GM18873 (cell line): ENCODE measurements at regions not wholly inside any gene's neighbourhood (a gene's known extent, or its start where the extent isn't known, plus 50 kb on each side); places are given as distances from the start of the nearest gene placed in this dataset.
"Not testable (repeated sequence)": the region's sequence is repeated elsewhere in the genome, so short reads cannot be mapped to it uniquely, and the experiment has no call there.

Experiments used
- ATAC-seq: cut with Tn5 transposase; IDR thresholded peaks from one replicate; pipeline ENCODE4 v1.9.1; 2021; ENCODE audit warnings: mild to moderate bottlenecking, moderate library complexity, moderate number of reproducible peaks; ENCODE audit not compliant: unreplicated experiment, low FRiP score

DNA sequence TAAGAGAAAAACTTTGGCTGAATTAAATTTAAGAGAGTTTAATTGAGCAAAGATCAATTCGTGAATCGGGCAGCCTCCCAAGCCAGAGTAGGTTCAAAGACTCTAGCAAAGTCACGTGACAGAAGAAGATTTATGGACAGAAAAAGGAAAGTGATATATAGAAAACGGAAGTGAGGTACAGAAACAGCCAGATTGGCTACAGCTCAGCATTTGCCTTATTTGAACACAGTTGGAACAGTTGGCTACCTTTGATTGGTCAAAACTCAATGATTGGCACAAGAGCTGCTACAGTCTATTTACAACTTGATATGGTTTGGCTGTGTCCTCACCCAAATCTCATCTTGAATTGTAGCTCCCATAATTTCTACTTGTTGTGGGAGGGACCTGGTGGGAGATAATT, 102.6 kb downstream of the PLG start:
- no peak for ATAC-seq

DNA sequence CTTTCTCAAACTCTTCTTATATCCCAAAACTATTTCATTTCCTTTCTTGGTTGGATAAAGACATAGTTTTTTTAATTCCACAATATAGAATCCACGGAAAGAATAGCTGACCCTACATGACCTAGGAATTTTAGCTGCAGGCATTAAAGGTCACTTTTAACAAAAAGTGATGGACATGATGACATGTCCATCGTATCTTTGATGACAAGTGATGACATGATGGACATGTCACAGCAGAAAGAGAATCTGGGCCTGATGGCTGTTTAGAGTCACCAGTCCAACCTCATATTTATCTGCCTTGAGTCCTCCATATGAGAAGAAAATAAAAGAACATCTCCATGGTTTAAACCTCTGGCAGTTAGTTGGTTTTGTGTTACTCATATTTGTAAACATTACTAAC, 106.2 kb downstream of the PLG start:
- no peak for ATAC-seq

DNA sequence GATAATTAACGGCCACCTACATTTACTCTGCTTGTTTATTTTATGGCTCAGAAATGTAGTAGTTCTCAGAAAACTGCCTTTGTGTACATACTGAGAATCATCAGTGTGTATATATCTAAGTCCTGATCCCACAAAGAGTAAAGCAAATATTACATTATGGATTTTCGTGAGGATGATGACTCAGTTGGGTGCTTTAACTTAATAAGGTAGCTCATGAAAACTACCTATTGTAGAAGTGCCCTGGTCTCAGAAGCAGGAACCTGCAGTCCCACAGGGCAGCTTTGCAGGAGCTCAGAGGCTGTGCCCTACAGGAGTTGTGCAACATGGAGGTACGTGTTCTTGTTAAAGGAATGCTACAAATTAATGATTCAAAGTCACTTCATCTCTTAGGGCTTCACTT, 108.2 kb downstream of the PLG start:
- ATAC-seq = no peak

DNA sequence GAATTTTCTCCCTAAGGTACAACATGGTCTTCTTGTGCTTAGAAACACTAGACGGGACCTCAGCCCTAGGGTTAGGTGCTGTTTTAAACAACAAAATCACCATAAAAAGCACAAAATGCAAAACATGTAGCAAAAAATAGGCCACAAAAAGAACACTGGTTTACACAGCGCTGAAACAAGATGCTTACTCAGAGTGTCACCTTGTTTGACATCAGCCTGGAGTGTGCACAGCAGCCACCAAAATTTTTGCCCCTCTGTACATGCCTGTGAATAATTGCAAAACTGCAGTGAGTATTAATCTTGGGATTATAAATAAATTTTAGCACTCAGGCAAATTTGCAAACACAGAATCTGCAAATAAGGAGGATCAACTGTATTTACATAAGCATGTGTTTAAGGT, 110.1 kb downstream of the PLG start:
- no peak for ATAC-seq

DNA sequence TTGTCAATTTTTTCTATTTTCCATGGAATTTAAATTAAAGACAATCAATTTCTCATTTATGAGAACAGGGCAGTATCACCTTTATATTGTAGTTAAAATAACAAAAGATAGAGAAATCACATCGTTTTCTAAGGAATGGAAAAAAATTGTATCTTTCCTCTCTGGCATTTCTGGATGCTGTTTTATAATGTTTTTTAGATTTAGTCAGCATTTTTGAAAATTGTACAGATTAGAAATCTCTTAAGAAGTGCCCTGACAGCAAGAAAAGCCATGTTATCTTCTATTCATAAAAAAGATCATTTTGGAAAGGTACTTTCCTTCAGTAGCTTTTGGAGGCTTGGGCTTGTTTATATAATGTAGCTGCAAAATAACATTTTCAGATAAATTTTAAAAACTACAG, 116.9 kb downstream of the PLG start:
- no peak for ATAC-seq

DNA sequence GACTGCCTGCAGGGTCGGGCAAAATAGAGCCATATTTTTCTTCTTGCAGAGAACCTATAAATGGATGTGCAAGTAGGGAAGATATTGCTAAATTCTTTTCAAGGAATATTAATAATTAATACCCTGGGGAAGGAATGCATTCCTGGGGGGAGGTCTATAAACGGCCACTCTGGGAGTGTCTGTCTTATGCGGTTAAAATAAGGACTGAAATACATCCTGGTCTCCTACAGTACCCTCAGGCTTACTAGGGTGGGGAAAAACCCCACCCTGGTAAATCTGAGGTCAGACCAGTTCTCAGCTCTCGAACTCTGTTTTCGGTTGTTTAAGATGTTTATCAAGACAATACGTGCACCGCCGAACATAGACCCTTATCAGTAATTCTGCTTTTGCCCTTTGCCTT, 118.6 kb downstream of the PLG start:
- not testable (repeated sequence) for ATAC-seq

DNA sequence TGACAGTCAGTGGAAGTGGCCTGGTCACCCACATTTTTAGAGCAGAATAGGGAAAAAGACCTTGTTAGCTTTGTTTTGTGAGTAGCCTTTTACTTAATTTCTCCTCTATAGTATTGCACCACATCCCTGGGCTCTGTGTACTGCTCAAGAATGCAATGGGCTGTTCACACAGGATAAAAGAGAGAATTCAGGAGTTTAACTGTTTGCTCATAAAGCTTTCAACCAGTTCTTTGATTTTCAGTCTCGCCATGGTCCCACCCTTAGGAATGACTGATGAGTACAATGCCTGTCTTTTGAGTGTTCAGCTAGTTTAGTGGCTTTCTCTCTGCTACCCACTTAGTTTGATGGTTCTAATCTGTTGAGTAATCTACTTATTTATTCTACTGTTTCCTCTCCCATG, 129.7 kb downstream of the PLG start:
- ATAC-seq = no peak

DNA sequence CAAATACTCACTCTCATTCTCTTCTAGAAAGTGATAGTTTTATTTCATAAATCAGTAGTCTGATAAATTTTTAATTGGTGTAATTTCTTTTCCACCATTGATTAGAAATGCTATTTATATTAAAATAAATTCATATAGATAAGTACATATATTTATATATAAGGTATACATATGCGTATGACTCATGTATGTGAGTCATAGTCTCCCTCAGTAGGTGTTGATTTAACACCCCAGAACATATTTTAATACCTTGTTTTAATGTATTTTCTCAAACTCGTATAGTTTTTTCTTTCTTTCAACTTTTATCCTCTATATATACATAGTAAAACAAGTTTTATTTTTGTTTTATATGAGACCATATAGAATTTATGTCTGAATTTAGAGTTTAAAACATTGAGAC, 130.4 kb downstream of the PLG start:
- ATAC-seq = no peak

DNA sequence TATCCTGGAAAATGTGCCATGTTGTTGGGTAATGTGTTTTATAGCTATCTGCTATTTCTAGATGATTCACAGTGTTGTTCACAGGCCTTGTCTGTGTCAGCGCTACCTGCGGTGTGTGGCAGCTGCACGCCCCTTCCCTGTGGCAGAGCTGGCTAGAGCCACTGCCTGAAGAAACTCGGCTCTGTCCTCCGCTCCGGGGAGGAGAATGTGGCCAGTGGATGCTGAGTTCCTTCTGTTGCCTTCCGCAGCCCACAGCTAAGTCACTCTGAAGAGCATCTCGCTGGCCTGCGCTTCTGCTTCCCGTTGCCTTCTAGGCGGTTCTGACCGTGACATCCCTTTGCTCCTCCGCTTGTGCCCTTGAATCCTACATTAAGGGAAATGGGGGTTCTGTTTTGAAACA, 135.1 kb downstream of the PLG start:
- ATAC-seq = no peak

DNA sequence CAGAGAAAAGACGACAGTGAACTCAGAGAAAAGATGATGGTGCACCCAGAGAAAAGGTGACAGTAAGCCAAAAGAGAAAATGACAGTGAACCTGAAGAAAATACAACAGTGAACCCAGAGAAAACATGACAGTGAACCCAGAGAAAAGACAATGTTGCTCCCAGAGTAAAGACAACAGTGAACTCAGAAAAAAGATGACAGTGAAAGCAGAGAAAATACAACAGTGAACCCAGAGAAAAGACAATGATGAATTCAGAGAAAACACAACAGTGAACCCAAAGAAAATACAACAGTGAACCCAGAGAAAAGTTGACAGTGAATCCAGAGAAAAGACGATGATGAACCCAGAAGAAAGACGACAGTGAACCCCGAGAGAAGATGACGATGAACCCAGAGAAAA, 140.5 kb upstream of the MAP3K4 start:
- ATAC-seq = no peak

DNA sequence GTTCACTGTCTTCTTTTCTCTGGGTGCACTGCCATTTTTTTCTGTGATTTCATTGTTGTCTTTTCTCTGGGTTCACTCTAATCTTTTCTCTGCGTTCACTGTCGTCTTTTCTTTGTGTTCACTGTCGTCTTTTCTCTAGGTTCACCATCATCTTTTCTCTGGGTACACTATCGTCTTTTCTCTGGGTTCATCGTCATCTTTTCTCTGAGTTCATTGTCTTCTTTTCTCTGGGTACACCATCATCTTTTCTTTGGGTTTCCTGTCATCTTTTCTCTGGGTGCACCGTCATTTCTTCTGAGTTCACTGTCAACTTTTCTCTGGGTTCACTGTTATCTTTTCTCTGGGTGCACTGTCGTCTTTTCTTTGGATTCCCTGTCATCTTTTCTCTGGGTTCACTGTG, 137.6 kb upstream of the MAP3K4 start:
- no peak for ATAC-seq

DNA sequence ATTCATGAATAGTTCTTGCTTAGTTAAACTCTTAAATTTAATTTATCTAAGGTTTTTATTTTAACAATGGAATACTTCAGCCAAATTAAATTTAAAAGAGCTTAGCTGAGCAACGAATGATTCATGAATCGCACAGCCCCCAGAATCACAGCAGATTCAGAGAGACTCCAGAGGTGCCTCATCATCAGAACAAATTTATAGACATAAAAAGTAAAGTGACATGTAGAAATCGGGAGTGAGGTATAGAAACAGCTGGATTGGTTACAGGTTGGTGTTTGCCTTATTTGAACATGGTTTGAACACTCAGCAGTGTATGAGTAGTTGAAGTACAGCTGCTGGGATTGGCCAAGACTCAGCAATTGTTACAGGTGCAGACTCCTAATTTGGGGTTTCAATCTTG, 132.7 kb upstream of the MAP3K4 start:
- ATAC-seq = no peak

DNA sequence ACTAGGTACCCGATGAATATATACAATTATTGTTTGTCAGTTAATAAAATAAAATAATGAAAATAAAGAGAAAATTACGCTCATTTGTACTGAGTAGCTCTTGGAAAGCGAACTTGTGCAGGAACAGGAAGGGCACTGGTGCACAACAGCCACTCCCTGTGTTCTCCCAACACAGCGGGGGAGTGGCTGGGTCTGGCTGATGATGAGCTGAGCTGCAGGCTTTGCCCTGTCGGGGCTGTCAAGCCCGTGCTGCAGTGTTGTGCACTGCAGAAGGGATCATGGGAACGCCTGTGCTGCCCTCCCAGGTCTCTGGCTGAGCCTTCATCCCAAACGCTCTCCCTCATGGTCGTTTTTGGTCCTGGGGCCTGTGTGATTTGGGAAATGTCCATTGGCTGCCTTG, 131.7 kb upstream of the MAP3K4 start:
- no peak for ATAC-seq

DNA sequence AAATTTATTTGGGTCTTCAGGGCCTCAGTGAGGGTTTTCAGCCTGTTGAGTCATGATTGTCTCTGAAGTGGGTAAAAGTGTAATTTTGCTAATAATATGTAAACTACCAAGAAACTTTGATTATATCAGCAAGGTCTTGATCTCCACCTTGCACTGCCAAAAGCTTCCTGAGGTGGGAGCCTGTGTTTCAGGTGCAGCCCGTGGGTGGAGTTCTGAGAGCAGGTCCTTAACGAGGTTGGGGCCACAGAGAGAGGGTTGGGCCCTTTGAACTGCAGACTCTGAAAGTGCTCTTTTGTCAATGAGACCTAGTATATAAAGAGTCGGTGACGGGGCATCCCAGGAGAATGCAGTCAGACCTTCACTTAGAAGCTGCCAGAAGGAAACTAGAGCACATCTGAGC, 129.7 kb upstream of the MAP3K4 start:
- ATAC-seq = no peak

DNA sequence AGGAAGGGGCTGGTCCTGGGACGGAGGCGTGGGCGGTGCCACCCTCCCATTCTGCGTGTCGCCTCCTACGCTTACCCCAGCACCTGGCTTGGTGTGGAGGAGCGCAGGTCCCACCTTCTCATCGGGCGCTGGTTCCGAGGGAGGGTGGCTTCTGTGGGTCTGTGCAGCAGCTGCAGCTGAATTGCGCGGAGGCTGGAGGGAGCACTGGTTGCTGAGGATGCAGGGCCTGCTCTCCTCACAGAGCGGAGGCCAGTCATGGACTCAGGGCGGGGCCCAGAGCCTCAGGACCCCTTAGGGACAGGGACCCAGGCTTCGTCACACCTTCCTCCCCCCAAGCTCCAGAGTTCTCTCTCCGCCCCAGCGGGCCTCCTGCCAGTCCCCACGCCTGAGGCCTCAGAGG, 127.8 kb upstream of the MAP3K4 start:
- ATAC-seq = no peak

DNA sequence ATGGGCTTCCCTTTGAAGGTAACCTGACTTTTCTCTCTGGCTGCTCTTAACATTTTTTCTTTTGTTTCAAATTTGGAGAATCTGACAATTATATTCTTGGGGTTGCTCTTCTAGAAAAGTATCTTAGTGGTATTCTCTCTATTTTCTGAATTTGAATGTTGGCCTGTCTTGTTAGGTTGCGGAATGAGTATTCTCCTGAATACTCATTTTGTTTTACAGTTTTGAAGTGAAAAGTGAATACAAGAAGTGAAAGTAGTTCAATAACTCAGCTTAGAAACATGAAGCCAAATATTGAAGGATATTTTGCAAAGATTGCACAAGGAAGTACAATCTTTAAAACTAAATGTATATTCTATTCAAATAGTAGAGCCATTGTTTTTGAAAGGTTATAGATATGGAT, 120.2 kb upstream of the MAP3K4 start:
- no peak for ATAC-seq

DNA sequence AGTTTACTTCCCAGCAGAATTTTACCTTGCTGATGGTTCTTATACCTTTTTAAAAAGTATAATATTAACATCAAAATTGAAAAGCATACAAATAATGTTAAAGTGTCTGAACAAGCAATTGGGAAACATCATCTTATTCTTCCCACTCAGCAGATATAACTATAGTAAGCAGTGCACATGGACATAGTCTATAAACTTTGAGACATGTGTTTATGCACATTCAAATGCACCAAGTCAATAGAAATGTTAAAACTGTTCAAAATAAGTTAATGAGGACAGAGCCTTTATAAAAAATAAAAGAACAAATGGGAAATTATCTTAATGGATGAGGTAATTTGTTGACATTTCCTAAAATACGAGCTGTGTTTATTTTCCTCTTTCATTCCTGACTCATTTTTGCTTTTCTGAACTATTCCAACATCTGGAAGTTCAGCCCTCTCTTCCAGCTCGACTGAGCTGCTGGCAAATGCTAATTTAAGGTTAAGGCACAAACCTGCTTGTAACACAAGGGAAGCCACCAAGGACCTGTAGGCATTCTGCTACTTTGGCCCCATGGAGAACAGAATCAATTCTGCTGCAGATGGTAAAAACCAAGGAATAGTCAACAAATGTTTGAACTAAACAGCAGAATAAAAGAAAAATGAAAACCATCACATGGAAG, 110.3 kb upstream of the MAP3K4 start:
- ATAC-seq = no peak

DNA sequence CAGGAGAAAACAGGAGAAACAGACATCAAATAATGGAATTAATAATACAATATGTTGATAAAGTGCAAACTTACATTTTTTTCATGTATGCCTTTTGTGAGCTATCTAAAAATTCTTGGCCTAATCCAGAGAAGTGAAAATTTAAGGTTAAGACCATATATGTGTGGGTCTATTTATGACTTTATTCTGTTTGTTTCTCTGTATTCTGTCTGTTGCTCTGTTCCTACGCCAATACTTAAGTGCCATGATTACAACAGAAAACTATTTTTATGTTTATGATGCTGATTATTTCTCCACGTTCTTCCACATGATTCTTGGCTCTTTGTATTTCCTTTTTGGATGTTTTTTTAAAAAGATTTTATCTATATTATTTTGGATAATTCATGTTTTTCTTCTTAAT, 109.6 kb upstream of the MAP3K4 start:
- ATAC-seq = no peak

DNA sequence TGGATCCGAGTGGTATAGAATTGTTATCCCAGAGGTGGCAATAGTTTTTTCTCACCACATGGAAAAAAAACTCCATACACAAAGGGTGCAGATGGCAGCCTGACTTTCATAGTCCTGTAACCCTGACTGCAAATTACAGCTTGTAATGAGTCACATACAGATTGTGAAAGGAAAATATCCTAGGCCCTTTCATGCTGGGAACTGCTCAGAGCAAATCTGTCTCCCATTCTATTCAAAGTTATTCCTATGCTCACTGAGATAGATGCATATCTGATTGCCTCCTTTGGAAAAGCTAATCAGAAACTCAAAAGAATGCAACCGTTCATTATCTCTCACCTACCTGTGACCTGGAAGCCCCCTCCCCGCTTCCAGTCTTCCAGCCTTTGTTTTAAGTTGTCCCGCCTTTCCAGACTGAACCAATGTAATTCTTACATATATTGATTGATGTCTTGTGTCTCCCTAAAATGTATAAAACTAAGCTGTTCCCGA, 108.7 kb upstream of the MAP3K4 start:
- ATAC-seq = no peak

DNA sequence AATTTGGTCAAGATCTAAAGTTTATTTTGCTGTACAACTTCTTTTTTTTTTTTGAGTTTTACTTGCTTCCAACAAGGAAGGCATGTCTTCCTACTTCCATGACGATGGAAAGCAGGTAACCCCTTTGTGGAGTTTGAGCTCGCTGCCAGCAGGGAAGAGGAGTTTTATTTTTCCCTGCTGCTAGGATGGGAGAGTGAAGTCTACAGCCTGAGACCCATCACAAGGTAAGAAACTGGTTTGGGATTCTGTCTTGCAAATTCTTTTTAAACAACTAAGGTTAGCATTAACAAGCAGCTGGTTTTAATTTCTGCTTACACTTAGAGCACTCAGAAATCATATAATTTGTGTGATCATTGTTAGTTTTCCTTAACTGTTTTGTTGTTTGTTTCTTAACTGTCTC, 108.0 kb upstream of the MAP3K4 start:
- ATAC-seq = no peak

DNA sequence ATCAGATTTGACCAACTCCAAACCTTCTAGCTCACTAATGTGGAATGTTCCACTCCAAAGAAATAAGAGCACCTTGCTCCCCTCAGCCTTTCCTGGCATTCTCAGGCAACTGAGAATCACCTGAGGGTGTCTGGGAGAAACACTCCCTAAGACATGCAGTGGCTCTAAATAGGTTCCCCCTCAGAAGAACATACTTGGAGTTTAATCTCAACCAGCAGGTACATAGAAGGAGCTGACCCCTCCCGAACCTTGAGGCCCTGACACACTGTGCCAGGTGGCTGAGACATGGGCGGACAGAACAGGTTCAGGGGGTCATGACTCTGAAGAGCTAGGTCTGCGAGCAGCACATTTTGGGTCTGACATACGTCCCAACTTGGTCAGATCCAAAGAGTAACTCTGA, 107.6 kb upstream of the MAP3K4 start:
- ATAC-seq = no peak

DNA sequence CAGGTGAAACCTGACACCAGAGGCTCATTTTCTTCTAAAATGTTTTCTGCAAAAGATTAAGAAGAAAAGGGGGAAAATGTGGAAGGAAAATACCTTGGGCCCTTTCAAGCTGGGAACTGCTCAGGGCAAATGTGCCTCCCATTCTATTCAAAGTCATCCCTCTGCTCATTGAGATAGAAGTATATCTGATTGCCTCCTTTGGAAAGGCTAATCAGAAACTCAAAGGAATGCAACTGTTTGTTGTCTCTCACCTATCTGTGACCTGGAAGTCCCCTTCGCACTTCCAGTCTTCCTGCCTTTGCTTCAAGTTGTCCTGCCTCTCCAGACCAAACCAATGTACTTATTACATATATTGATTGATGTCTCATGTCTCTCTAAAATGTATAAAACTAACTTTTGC, 102.4 kb upstream of the MAP3K4 start:
- ATAC-seq = not testable (repeated sequence)

DNA sequence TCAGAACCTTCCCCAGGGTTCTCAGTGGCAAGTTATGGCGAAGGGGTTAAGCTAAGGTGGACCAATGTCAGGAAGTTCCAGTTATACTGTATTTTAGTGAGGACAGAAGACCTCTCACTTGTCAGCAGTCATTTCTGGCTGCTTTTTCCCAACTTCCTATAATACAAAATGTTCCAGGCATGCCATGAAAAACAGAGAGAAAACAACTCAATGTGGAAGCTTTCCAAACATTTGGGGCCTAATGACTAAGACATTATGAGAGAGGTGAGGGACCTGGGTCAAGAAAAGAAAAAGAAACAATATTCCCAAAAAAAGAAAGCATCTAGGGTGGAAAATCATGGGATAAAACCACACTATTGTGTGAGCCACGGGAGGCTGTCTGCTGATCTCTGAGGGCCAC, 99.9 kb upstream of the MAP3K4 start:
- ATAC-seq = no peak
